CD8-positive, alpha-beta memory T cell (primary cell): ENCODE measurements at regions not wholly inside any gene's neighbourhood (a gene's known extent, or its start where the extent isn't known, plus 50 kb on each side); places are given as distances from the start of the nearest gene placed in this dataset.
A peak's percentile ranks its signal among the peaks of the same experiment; 100 is the strongest.

Experiments used
- CTCF ChIA-PET: fragments of 350-600 bp; sonication (Branson Sonifier 250); formaldehyde crosslinking; loops from one replicate; lab custom pipeline; 2021; ENCODE audit warnings: antibody characterized with exemption; lab: Charles Lee
- POLR2A ChIA-PET: fragments of 350-600 bp; sonication (Branson Sonifier 250); formaldehyde crosslinking; loops from one replicate; lab custom pipeline; 2021; ENCODE audit warnings: antibody characterized with exemption; lab: Charles Lee
- DNase-seq, 5 donors: peaks; one replicate each; pipeline versions ENCODE4 v3.0.0 to v3.0.0-alpha.2; 2020 to 2022; ENCODE audit warnings: mixed read lengths in 1 of 5
- H3K27ac ChIP-seq: one replicate; pipeline ENCODE4 v1.7.0; 2013; ENCODE audit warnings: low read depth, mild to moderate bottlenecking, low read length, moderate library complexity
- H3K27me3 ChIP-seq: 2 replicates; pipeline ENCODE4 v1.7.0; 2013; ENCODE audit warnings: low read length, mild to moderate bottlenecking; ENCODE audit not compliant: insufficient read depth, poor library complexity, severe bottlenecking
- H3K36me3 ChIP-seq: 2 replicates; pipeline ENCODE4 v1.7.0; 2013; ENCODE audit warnings: mild to moderate bottlenecking, low read length, moderate library complexity; ENCODE audit not compliant: insufficient read depth
- H3K4me1 ChIP-seq: 2 replicates; pipeline ENCODE4 v1.7.0; 2013; ENCODE audit warnings: mild to moderate bottlenecking, low read length, moderate library complexity; ENCODE audit not compliant: insufficient read depth
- H3K4me3 ChIP-seq: 2 replicates; pipeline ENCODE4 v1.7.0; 2013; ENCODE audit warnings: mild to moderate bottlenecking, low read length
- H3K9me3 ChIP-seq: 2 replicates; pipeline ENCODE4 v1.7.0; 2013; ENCODE audit warnings: mild to moderate bottlenecking, low read length
- H3K27ac Mint-ChIP-seq, 8 donors: one replicate each; pipeline ENCODE4 v1.8.0; 2020 to 2021; ENCODE audit warnings: mixed read lengths in 8 of 8, mild to moderate bottlenecking in 6 of 8, inconsistent platforms in 3 of 8, moderate library complexity in 3 of 8
- H3K27me3 Mint-ChIP-seq, 2 donors: one replicate each; pipeline ENCODE4 v1.8.0; 2020 to 2021; ENCODE audit warnings: mixed read lengths in 2 of 2, mild to moderate bottlenecking in 1 of 2, moderate library complexity in 1 of 2
- H3K36me3 Mint-ChIP-seq, 3 donors: one replicate each; pipeline ENCODE4 v1.8.0; 2020 to 2021; ENCODE audit warnings: mixed read lengths in 3 of 3, inconsistent platforms in 1 of 3, mild to moderate bottlenecking in 1 of 3
- H3K4me1 Mint-ChIP-seq, 3 donors: one replicate each; pipeline ENCODE4 v1.8.0; 2020 to 2021; ENCODE audit warnings: mixed read lengths in 3 of 3, inconsistent platforms in 1 of 3, mild to moderate bottlenecking in 1 of 3
- H3K4me3 Mint-ChIP-seq, 7 donors: one replicate each; pipeline ENCODE4 v1.8.0; 2020 to 2021; ENCODE audit warnings: mixed read lengths in 7 of 7, mild to moderate bottlenecking in 6 of 7, moderate library complexity in 4 of 7, inconsistent platforms in 2 of 7
- H3K9me3 Mint-ChIP-seq, 5 donors: one replicate each; pipeline ENCODE4 v1.8.0; 2020 to 2022; ENCODE audit warnings: mixed read lengths in 5 of 5, mild to moderate bottlenecking in 3 of 5, moderate library complexity in 2 of 5, inconsistent platforms in 1 of 5

GRCh38 chr14:47961634-47962033, 286.2 kb upstream of the MDGA2 start:
- H3K4me3 Mint-ChIP-seq, result no peak overlapping the region
- CTCF ChIA-PET, result no interaction called here
- POLR2A ChIA-PET, result no interaction called here

DNA sequence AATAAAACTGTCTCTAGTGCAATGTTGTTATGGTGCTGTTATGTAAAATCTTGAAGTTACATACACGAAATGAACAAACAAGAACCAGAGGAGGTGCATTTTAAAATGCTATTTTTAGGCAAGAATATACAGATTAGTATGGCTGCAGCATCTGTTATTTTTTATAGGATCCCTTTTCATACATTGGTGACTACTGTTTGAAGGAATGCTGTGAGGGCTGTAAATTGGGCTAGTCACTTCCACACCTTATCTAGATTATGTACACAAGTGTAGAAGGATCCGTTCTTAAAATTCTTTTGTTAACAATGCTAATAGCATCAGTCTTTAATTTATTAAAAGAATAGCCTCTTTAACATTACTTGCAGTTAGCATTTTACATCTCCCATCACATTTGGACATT, 284.3 kb upstream of the MDGA2 start:
- CTCF ChIA-PET, result no interaction called here
- H3K27me3 ChIP-seq, result no peaks in the 10 kb centered on the region
- Mint-ChIP-seq H3K4me3 (no peak overlapping the region), H3K36me3 (no peaks in the 10 kb centered on the region), H3K4me1 (no peaks in the 10 kb centered on the region), H3K9me3 (peaks cover 2 to 16% (median 7%) of the 10 kb centered on the region in 5 donors), H3K27ac (no peak overlapping the region), H3K27me3 (no peaks in the 10 kb centered on the region)
- no peaks in the 10 kb centered on the region for H3K4me1 ChIP-seq
- H3K27ac ChIP-seq, result no peak overlapping the region
- no peak overlapping the region for H3K4me3 ChIP-seq
- no peaks in the 10 kb centered on the region for H3K36me3 ChIP-seq
- DNase-seq, result no peak
- POLR2A ChIA-PET, result no interaction called here
- no peaks in the 10 kb centered on the region for H3K9me3 ChIP-seq

More at GRCh38 chr14:47961634-47962033, 286.2 kb upstream of the MDGA2 start:
- H3K27me3 Mint-ChIP-seq, result no peaks in the 10 kb centered on the region
- Histone ChIP-seq H3K27ac (no peak overlapping the region), H3K4me3 (no peak overlapping the region), H3K27me3 (no peaks in the 10 kb centered on the region), H3K4me1 (no peaks in the 10 kb centered on the region), H3K9me3 (no peaks in the 10 kb centered on the region), H3K36me3 (no peaks in the 10 kb centered on the region)
- H3K9me3 Mint-ChIP-seq, result peaks cover 2 to 10% (median 7%) of the 10 kb centered on the region in 5 donors
- DNase-seq, result no peak
- H3K4me1 Mint-ChIP-seq, result no peaks in the 10 kb centered on the region
- H3K27ac Mint-ChIP-seq, result no peak overlapping the region
- no peaks in the 10 kb centered on the region for H3K36me3 Mint-ChIP-seq

- Histone ChIP-seq H3K9me3 (no peaks in the 10 kb centered on the region), H3K4me3 (no peak overlapping the region), H3K27ac (no peak overlapping the region), H3K36me3 (no peaks in the 10 kb centered on the region), H3K27me3 (no peaks in the 10 kb centered on the region), H3K4me1 (no peaks in the 10 kb centered on the region)
- DNase-seq, result no peak
- Mint-ChIP-seq H3K4me3 (no peak overlapping the region), H3K36me3 (no peaks in the 10 kb centered on the region), H3K9me3 (peaks cover 2 to 35% (median 7%) of the 10 kb centered on the region in 5 donors), H3K27ac (no peak overlapping the region), H3K27me3 (no peaks in the 10 kb centered on the region), H3K4me1 (no peaks in the 10 kb centered on the region)
- CTCF ChIA-PET, result no interaction called here
- POLR2A ChIA-PET, result no interaction called here
These were observed 273.6 kb upstream of the MDGA2 start for GRCh38 chr14:47949006-47949405.

- ChIA-PET POLR2A (no interaction called here), CTCF (no interaction called here)
- H3K4me1 Mint-ChIP-seq, result no peaks in the 10 kb centered on the region
- Histone ChIP-seq H3K27ac (no peak overlapping the region), H3K27me3 (no peaks in the 10 kb centered on the region), H3K36me3 (no peaks in the 10 kb centered on the region), H3K4me3 (no peak overlapping the region), H3K4me1 (no peaks in the 10 kb centered on the region), H3K9me3 (no peaks in the 10 kb centered on the region)
- H3K36me3 Mint-ChIP-seq, result no peaks in the 10 kb centered on the region
- no peak overlapping the region for H3K27ac Mint-ChIP-seq
- no peak for DNase-seq
- H3K27me3 Mint-ChIP-seq, result no peaks in the 10 kb centered on the region
- H3K4me3 Mint-ChIP-seq, result no peak overlapping the region
- H3K9me3 Mint-ChIP-seq, result peaks cover 4 to 31% (median 11%) of the 10 kb centered on the region in 5 donors
These were observed 259.9 kb upstream of the MDGA2 start for GRCh38 chr14:47935332-47935731.

GRCh38 chr14:47929334-47929733, 253.9 kb upstream of the MDGA2 start:
- H3K27ac Mint-ChIP-seq, result no peak overlapping the region
- H3K4me3 ChIP-seq, result no peak overlapping the region
- no peaks in the 10 kb centered on the region for H3K36me3 ChIP-seq
- H3K27ac ChIP-seq, result no peak overlapping the region
- no peaks in the 10 kb centered on the region for H3K36me3 Mint-ChIP-seq
- no peak overlapping the region for H3K4me3 Mint-ChIP-seq
- no peaks in the 10 kb centered on the region for H3K4me1 Mint-ChIP-seq
- DNase-seq, result no peak
- POLR2A ChIA-PET, result no interaction called here
- no peaks in the 10 kb centered on the region for H3K27me3 ChIP-seq
- CTCF ChIA-PET, result no interaction called here
- H3K9me3 Mint-ChIP-seq, result peaks cover 11 to 44% (median 17%) of the 10 kb centered on the region in 5 donors
- H3K4me1 ChIP-seq, result no peaks in the 10 kb centered on the region
- no peaks in the 10 kb centered on the region for H3K27me3 Mint-ChIP-seq
- no peaks in the 10 kb centered on the region for H3K9me3 ChIP-seq

DNA sequence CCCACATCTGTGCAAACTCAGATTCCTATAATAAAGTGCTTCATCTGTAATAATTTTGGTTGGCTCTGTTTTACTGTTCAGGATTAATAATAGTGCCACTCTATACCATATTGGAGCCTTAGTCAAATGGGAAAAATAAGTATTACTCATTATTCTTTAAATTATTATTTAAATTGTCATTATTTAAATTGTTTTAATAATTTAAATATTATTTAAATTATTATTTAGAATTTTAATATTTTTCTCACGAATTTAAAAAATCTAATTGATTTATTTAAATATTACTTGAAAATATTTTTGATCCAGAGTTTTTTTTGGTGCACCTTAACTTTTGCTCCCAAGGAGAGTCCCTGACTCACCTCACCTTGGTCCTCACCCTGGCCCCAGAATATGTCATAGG, 245.7 kb upstream of the MDGA2 start:
- no peaks in the 10 kb centered on the region for H3K27me3 Mint-ChIP-seq
- peaks cover 1 to 12% (median 8%) of the 10 kb centered on the region in 5 donors for H3K9me3 Mint-ChIP-seq
- Histone ChIP-seq H3K4me3 (no peak overlapping the region), H3K27ac (no peak overlapping the region), H3K4me1 (no peaks in the 10 kb centered on the region), H3K36me3 (no peaks in the 10 kb centered on the region), H3K27me3 (no peaks in the 10 kb centered on the region), H3K9me3 (no peaks in the 10 kb centered on the region)
- no peaks in the 10 kb centered on the region for H3K36me3 Mint-ChIP-seq
- no peak for DNase-seq
- CTCF ChIA-PET, result no interaction called here
- no peak overlapping the region for H3K4me3 Mint-ChIP-seq
- H3K27ac Mint-ChIP-seq, result no peak overlapping the region
- POLR2A ChIA-PET, result no interaction called here
- no peaks in the 10 kb centered on the region for H3K4me1 Mint-ChIP-seq

DNA sequence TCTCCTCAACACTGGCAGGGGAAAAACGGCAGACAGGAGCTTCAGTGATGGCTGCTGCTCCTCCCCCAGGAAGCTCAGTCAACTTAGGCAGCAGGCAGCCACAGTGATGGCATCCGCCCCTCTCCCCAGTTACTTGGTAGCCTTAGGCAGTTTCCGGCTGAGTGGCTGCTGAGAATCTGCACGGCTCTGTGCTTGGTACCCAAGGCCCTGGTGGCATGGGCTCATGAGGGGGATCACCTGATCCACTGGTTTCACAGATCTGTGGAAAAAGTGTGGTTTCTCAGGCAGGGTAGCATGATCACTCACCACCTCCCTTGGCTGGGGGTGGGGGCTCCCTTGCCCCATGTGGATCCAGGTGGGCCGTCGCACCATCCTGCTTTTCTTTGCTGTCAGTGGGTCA, 244.6 kb upstream of the MDGA2 start:
- Mint-ChIP-seq H3K4me1 (no peaks in the 10 kb centered on the region), H3K36me3 (no peaks in the 10 kb centered on the region), H3K27ac (no peak overlapping the region), H3K27me3 (no peaks in the 10 kb centered on the region), H3K9me3 (peaks cover 0 to 14% (median 4%) of the 10 kb centered on the region in 5 donors), H3K4me3 (no peak overlapping the region)
- Histone ChIP-seq H3K4me1 (no peaks in the 10 kb centered on the region), H3K9me3 (no peaks in the 10 kb centered on the region), H3K27ac (no peak overlapping the region), H3K27me3 (no peaks in the 10 kb centered on the region), H3K36me3 (no peaks in the 10 kb centered on the region), H3K4me3 (no peak overlapping the region)
- ChIA-PET CTCF (no interaction called here), POLR2A (no interaction called here)
- peak in 1 of 5 donors; percentile 42 for DNase-seq

- Histone ChIP-seq H3K27me3 (no peaks in the 10 kb centered on the region), H3K36me3 (no peaks in the 10 kb centered on the region), H3K9me3 (no peaks in the 10 kb centered on the region), H3K4me1 (no peaks in the 10 kb centered on the region), H3K27ac (no peak overlapping the region), H3K4me3 (no peak overlapping the region)
- Mint-ChIP-seq H3K27me3 (no peaks in the 10 kb centered on the region), H3K4me1 (no peaks in the 10 kb centered on the region), H3K4me3 (no peak overlapping the region), H3K36me3 (no peaks in the 10 kb centered on the region), H3K9me3 (peaks cover 0 to 14% (median 4%) of the 10 kb centered on the region in 5 donors), H3K27ac (no peak overlapping the region)
- ChIA-PET CTCF (no interaction called here), POLR2A (no interaction called here)
- no peak for DNase-seq
These were observed 244.0 kb upstream of the MDGA2 start for GRCh38 chr14:47919334-47919846.
